ENCODE measurements at regions not wholly inside any gene's neighbourhood (a gene's known extent, or its start where the extent isn't known, plus 50 kb on each side); places are given as distances from the start of the nearest gene placed in this dataset.

GRCh38 chr9:89872426-89872912, 267.7 kb downstream of the GADD45G start:
- Histone ChIP-seq H3K27ac (ENCODE audit: low read depth in 1 of 2, low read length in 1 of 2) (peak overlapping the region in 1 of 2 donors; percentile 92), H3K9ac (ENCODE audit: insufficient read depth in 1 of 2, low read length in 2 of 2) (no peak overlapping the region), H3K27me3 (ENCODE audit: control insufficient read depth in 3 of 3, insufficient read depth in 3 of 3, low read length in 2 of 3) (no peaks in the 10 kb centered on the region), H3K4me1 (ENCODE audit: control insufficient read depth in 5 of 5, insufficient read depth in 5 of 5, low read length in 5 of 5) (peaks cover 5 to 22% (median 19%) of the 10 kb centered on the region in 5 donors), H3K9me3 (ENCODE audit: control insufficient read depth in 4 of 4, insufficient read depth in 3 of 4, low read length in 3 of 4) (no peaks in the 10 kb centered on the region), H3K4me3 (no peak overlapping the region), H3K36me3 (ENCODE audit: control insufficient read depth in 4 of 4, insufficient read depth in 4 of 4, low read length in 4 of 4) (no peaks in the 10 kb centered on the region)
- 88 to 91% methylated on average over 9 of the region's 9 CpGs for WGBS, 2 donors
- no peak for ATAC-seq (ENCODE audit: insufficient read depth, low FRiP score)
- DNase-seq: no peak
- no peak for TF ChIP-seq CTCF (IDR thresholded peaks at IDR 0.05; ENCODE audit: control extremely low read depth, extremely low read depth)

- no peaks in the 10 kb centered on the region for H3K27me3 ChIP-seq (ENCODE audit: control insufficient read depth in 3 of 3, insufficient read depth in 3 of 3, low read length in 2 of 3)
- no peak overlapping the region for H3K4me3 ChIP-seq
- H3K4me1 ChIP-seq (ENCODE audit: control insufficient read depth in 5 of 5, insufficient read depth in 5 of 5, low read length in 5 of 5): peaks cover 7 to 22% (median 19%) of the 10 kb centered on the region in 5 donors
- peak overlapping the region in 1 of 2 donors; percentile 92 for H3K27ac ChIP-seq (ENCODE audit: low read depth in 1 of 2, low read length in 1 of 2)
- no peak for DNase-seq
- no peaks in the 10 kb centered on the region for H3K36me3 ChIP-seq (ENCODE audit: control insufficient read depth in 4 of 4, insufficient read depth in 4 of 4, low read length in 4 of 4)
- no peak overlapping the region for H3K9ac ChIP-seq (ENCODE audit: insufficient read depth in 1 of 2, low read length in 2 of 2)
- no peaks in the 10 kb centered on the region for H3K9me3 ChIP-seq (ENCODE audit: control insufficient read depth in 4 of 4, insufficient read depth in 3 of 4, low read length in 3 of 4)
- WGBS, 2 donors: 89 to 90% methylated on average over 11 of the region's 11 CpGs
- no peak for TF ChIP-seq CTCF (IDR thresholded peaks at IDR 0.05; ENCODE audit: control extremely low read depth, extremely low read depth)
- ATAC-seq (ENCODE audit: insufficient read depth, low FRiP score): no peak
Measured at GRCh38 chr9:89872913-89873707, 268.3 kb downstream of the GADD45G start.

GRCh38 chr9:89873801-89874200, 269.0 kb downstream of the GADD45G start:
- WGBS, 2 donors: 95 to 97% methylated on average over 8 of the region's 8 CpGs
- Histone ChIP-seq H3K4me1 (ENCODE audit: control insufficient read depth in 5 of 5, insufficient read depth in 5 of 5, low read length in 5 of 5) (peaks cover 7 to 22% (median 19%) of the 10 kb centered on the region in 5 donors), H3K9ac (ENCODE audit: insufficient read depth in 1 of 2, low read length in 2 of 2) (no peak overlapping the region), H3K27ac (ENCODE audit: low read depth in 1 of 2, low read length in 1 of 2) (peak overlapping the region in 1 of 2 donors; percentile 92), H3K9me3 (ENCODE audit: control insufficient read depth in 4 of 4, insufficient read depth in 3 of 4, low read length in 3 of 4) (no peaks in the 10 kb centered on the region), H3K27me3 (ENCODE audit: control insufficient read depth in 3 of 3, insufficient read depth in 3 of 3, low read length in 2 of 3) (no peaks in the 10 kb centered on the region), H3K36me3 (ENCODE audit: control insufficient read depth in 4 of 4, insufficient read depth in 4 of 4, low read length in 4 of 4) (no peaks in the 10 kb centered on the region), H3K4me3 (no peak overlapping the region)
- DNase-seq (no peak), ATAC-seq (ENCODE audit: insufficient read depth, low FRiP score) (no peak)
- no peak for TF ChIP-seq CTCF (IDR thresholded peaks at IDR 0.05; ENCODE audit: control extremely low read depth, extremely low read depth)
